CD4-positive, alpha-beta memory T cell (primary cell): ENCODE measurements at regions not wholly inside any gene's neighbourhood (a gene's known extent, or its start where the extent isn't known, plus 50 kb on each side); places are given as distances from the start of the nearest gene placed in this dataset.

Source experiments
- CTCF ChIA-PET: fragments of 350-600 bp; sonication (Branson Sonifier 250); formaldehyde crosslinking; loops from one replicate; lab custom pipeline; 2021; ENCODE audit warnings: inconsistent platforms; ENCODE audit not compliant: partially characterized antibody; lab: Charles Lee
- POLR2A ChIA-PET: fragments of 350-600 bp; sonication (Branson Sonifier 250); formaldehyde crosslinking; loops from one replicate; lab custom pipeline; 2021; ENCODE audit not compliant: partially characterized antibody; lab: Charles Lee
- DNase-seq, 5 donors: peaks; one replicate each; pipeline versions ENCODE4 v3.0.0 to v3.0.0-alpha.2; 2020 to 2022; ENCODE audit warnings: mixed read lengths in 1 of 5
- H3K27ac ChIP-seq: one replicate; pipeline ENCODE4 v1.7.0; 2013; ENCODE audit warnings: low read depth, low read length
- H3K27me3 ChIP-seq: 2 replicates; pipeline ENCODE4 v1.7.0; 2013; ENCODE audit warnings: mild to moderate bottlenecking, low read length, moderate library complexity; ENCODE audit not compliant: insufficient read depth
- H3K36me3 ChIP-seq: 2 replicates; pipeline ENCODE4 v1.7.0; 2013; ENCODE audit warnings: mild to moderate bottlenecking, low read length, moderate library complexity; ENCODE audit not compliant: insufficient read depth
- H3K4me1 ChIP-seq: 2 replicates; pipeline ENCODE4 v1.7.0; 2013; ENCODE audit warnings: mild to moderate bottlenecking, low read length, moderate library complexity; ENCODE audit not compliant: insufficient read depth
- H3K4me3 ChIP-seq, 2 donors: one replicate each; pipeline ENCODE4 v1.7.0; 2013; ENCODE audit warnings: low read length in 2 of 2, mild to moderate bottlenecking in 1 of 2
- H3K9me3 ChIP-seq, 2 donors: one replicate each; pipeline ENCODE4 v1.7.0; 2013; ENCODE audit warnings: low read length in 2 of 2, control low read depth in 1 of 2; ENCODE audit not compliant: control insufficient read depth in 1 of 2
- H3K27ac Mint-ChIP-seq, 7 donors: one replicate each; pipeline ENCODE4 v1.8.0; 2020 to 2021; ENCODE audit warnings: mixed read lengths in 7 of 7, mild to moderate bottlenecking in 6 of 7, inconsistent platforms in 3 of 7, moderate library complexity in 3 of 7
- H3K27me3 Mint-ChIP-seq, 2 donors: one replicate each; pipeline ENCODE4 v1.8.0; 2020 to 2021; ENCODE audit warnings: mixed read lengths in 2 of 2
- H3K36me3 Mint-ChIP-seq, 2 donors: one replicate each; pipeline ENCODE4 v1.8.0; 2020 to 2021; ENCODE audit warnings: mixed read lengths in 2 of 2, inconsistent platforms in 1 of 2, mild to moderate bottlenecking in 1 of 2
- H3K4me1 Mint-ChIP-seq, 4 donors: one replicate each; pipeline ENCODE4 v1.8.0; 2020 to 2021; ENCODE audit warnings: mixed read lengths in 4 of 4, mild to moderate bottlenecking in 1 of 4
- H3K4me3 Mint-ChIP-seq, 8 donors: one replicate each; pipeline ENCODE4 v1.8.0; 2020 to 2021; ENCODE audit warnings: mixed read lengths in 8 of 8, mild to moderate bottlenecking in 7 of 8, moderate library complexity in 6 of 8, inconsistent platforms in 3 of 8
- H3K9me3 Mint-ChIP-seq, 8 donors: one replicate each; pipeline ENCODE4 v1.8.0; 2020 to 2021; ENCODE audit warnings: mixed read lengths in 8 of 8, mild to moderate bottlenecking in 5 of 8, inconsistent platforms in 3 of 8, moderate library complexity in 1 of 8
- intact Hi-C: fragments of 100-400 bp; cut with micrococcal nuclease; formaldehyde crosslinking; loops from one replicate; pipeline ENCODE4 v1.15.1; 2023

- intact Hi-C loops: no loop called here
- Mint-ChIP-seq H3K27me3 (peaks cover 0 to 1% of the 10 kb centered on the region in 2 donors), H3K27ac (no peak overlapping the region), H3K4me1 (no peaks in the 10 kb centered on the region), H3K36me3 (no peaks in the 10 kb centered on the region), H3K9me3 (peaks cover 0 to 5% (median under 1%) of the 10 kb centered on the region in 8 donors), H3K4me3 (no peak overlapping the region)
- no peak for DNase-seq
- H3K27ac ChIP-seq: no peak overlapping the region
- H3K36me3 ChIP-seq: no peaks in the 10 kb centered on the region
- H3K27me3 ChIP-seq: no peaks in the 10 kb centered on the region
- ChIA-PET CTCF (no interaction called here), POLR2A (no interaction called here)
- no peaks in the 10 kb centered on the region for H3K4me1 ChIP-seq
- H3K4me3 ChIP-seq: no peak overlapping the region
- peaks cover 0 to 4% of the 10 kb centered on the region in 2 donors for H3K9me3 ChIP-seq
These were observed 68.1 kb upstream of the IRX5 start for GRCh38 chr16:54862529-54862928.

GRCh38 chr16:54856871-54857270, 73.8 kb upstream of the IRX5 start:
- Histone ChIP-seq H3K9me3 (no peaks in the 10 kb centered on the region), H3K4me3 (no peak overlapping the region), H3K36me3 (no peaks in the 10 kb centered on the region), H3K4me1 (no peaks in the 10 kb centered on the region), H3K27ac (no peak overlapping the region), H3K27me3 (no peaks in the 10 kb centered on the region)
- ChIA-PET CTCF (no interaction called here), POLR2A (no interaction called here)
- intact Hi-C loops: no loop called here
- H3K36me3 Mint-ChIP-seq: no peaks in the 10 kb centered on the region
- no peak overlapping the region for H3K4me3 Mint-ChIP-seq
- no peaks in the 10 kb centered on the region for H3K27me3 Mint-ChIP-seq
- DNase-seq: no peak
- H3K4me1 Mint-ChIP-seq: no peaks in the 10 kb centered on the region
- H3K9me3 Mint-ChIP-seq: peaks cover 0 to 17% (median 9%) of the 10 kb centered on the region in 8 donors
- H3K27ac Mint-ChIP-seq: no peak overlapping the region

- Mint-ChIP-seq H3K9me3 (peaks cover 0 to 13% (median 6%) of the 10 kb centered on the region in 8 donors), H3K27ac (no peak overlapping the region), H3K4me3 (no peak overlapping the region), H3K27me3 (peaks cover 2 to 5% of the 10 kb centered on the region in 2 donors), H3K4me1 (no peaks in the 10 kb centered on the region), H3K36me3 (no peaks in the 10 kb centered on the region)
- Histone ChIP-seq H3K4me1 (no peaks in the 10 kb centered on the region), H3K9me3 (no peaks in the 10 kb centered on the region), H3K27ac (no peak overlapping the region), H3K36me3 (no peaks in the 10 kb centered on the region), H3K4me3 (no peak overlapping the region), H3K27me3 (no peaks in the 10 kb centered on the region)
- ChIA-PET POLR2A (no interaction called here), CTCF (no interaction called here)
- no peak for DNase-seq
- intact Hi-C loops: no loop called here
These were observed 83.1 kb upstream of the IRX5 start for GRCh38 chr16:54847609-54848008.

GRCh38 chr16:54847207-54847606, 83.5 kb upstream of the IRX5 start:
- no peaks in the 10 kb centered on the region for H3K36me3 Mint-ChIP-seq
- H3K36me3 ChIP-seq: no peaks in the 10 kb centered on the region
- POLR2A ChIA-PET: no interaction called here
- no peaks in the 10 kb centered on the region for H3K27me3 ChIP-seq
- no peak overlapping the region for H3K4me3 Mint-ChIP-seq
- H3K27ac ChIP-seq: no peak overlapping the region
- no peaks in the 10 kb centered on the region for H3K9me3 ChIP-seq
- H3K27ac Mint-ChIP-seq: no peak overlapping the region
- no peaks in the 10 kb centered on the region for H3K4me1 Mint-ChIP-seq
- H3K9me3 Mint-ChIP-seq: peaks cover 0 to 15% (median 6%) of the 10 kb centered on the region in 8 donors
- intact Hi-C loops: no loop called here
- H3K27me3 Mint-ChIP-seq: peaks cover 2 to 5% of the 10 kb centered on the region in 2 donors
- no peaks in the 10 kb centered on the region for H3K4me1 ChIP-seq
- CTCF ChIA-PET: no interaction called here
- no peak overlapping the region for H3K4me3 ChIP-seq
- no peak for DNase-seq

GRCh38 chr16:54846766-54847165, 83.9 kb upstream of the IRX5 start:
- Histone ChIP-seq H3K27me3 (no peaks in the 10 kb centered on the region), H3K27ac (no peak overlapping the region), H3K4me3 (no peak overlapping the region), H3K4me1 (no peaks in the 10 kb centered on the region), H3K36me3 (no peaks in the 10 kb centered on the region), H3K9me3 (no peaks in the 10 kb centered on the region)
- Mint-ChIP-seq H3K27ac (no peak overlapping the region), H3K4me1 (no peaks in the 10 kb centered on the region), H3K27me3 (peaks cover 2 to 5% of the 10 kb centered on the region in 2 donors), H3K36me3 (no peaks in the 10 kb centered on the region), H3K9me3 (peaks cover 0 to 16% (median 7%) of the 10 kb centered on the region in 8 donors), H3K4me3 (no peak overlapping the region)
- CTCF ChIA-PET: no interaction called here
- intact Hi-C loops: no loop called here
- POLR2A ChIA-PET: no interaction called here
- DNase-seq: no peak

- no peak overlapping the region for H3K27ac ChIP-seq
- no peaks in the 10 kb centered on the region for H3K4me1 Mint-ChIP-seq
- peaks cover 0 to 19% (median 6%) of the 10 kb centered on the region in 8 donors for H3K9me3 Mint-ChIP-seq
- H3K27ac Mint-ChIP-seq: no peak overlapping the region
- ChIA-PET CTCF (no interaction called here), POLR2A (no interaction called here)
- no peak overlapping the region for H3K4me3 ChIP-seq
- H3K36me3 Mint-ChIP-seq: no peaks in the 10 kb centered on the region
- intact Hi-C loops: no loop called here
- peaks cover 2 to 6% of the 10 kb centered on the region in 2 donors for H3K27me3 Mint-ChIP-seq
- no peaks in the 10 kb centered on the region for H3K9me3 ChIP-seq
- no peaks in the 10 kb centered on the region for H3K4me1 ChIP-seq
- H3K4me3 Mint-ChIP-seq: no peak overlapping the region
- no peak for DNase-seq
- H3K36me3 ChIP-seq: no peaks in the 10 kb centered on the region
- H3K27me3 ChIP-seq: no peaks in the 10 kb centered on the region
These were observed 87.3 kb upstream of the IRX5 start for GRCh38 chr16:54843424-54843750.

- Histone ChIP-seq H3K9me3 (no peaks in the 10 kb centered on the region), H3K4me1 (no peaks in the 10 kb centered on the region), H3K36me3 (no peaks in the 10 kb centered on the region), H3K4me3 (no peak overlapping the region), H3K27ac (no peak overlapping the region), H3K27me3 (no peaks in the 10 kb centered on the region)
- peaks cover 2 to 6% of the 10 kb centered on the region in 2 donors for H3K27me3 Mint-ChIP-seq
- CTCF ChIA-PET: no interaction called here
- no peaks in the 10 kb centered on the region for H3K4me1 Mint-ChIP-seq
- no peak for DNase-seq
- no peak overlapping the region for H3K4me3 Mint-ChIP-seq
- POLR2A ChIA-PET: no interaction called here
- intact Hi-C loops: no loop called here
- H3K27ac Mint-ChIP-seq: no peak overlapping the region
- H3K36me3 Mint-ChIP-seq: no peaks in the 10 kb centered on the region
- peaks cover 0 to 19% (median 6%) of the 10 kb centered on the region in 8 donors for H3K9me3 Mint-ChIP-seq
These were observed 87.8 kb upstream of the IRX5 start for GRCh38 chr16:54842743-54843423.
